Breast epithelium (tissue), 4 donors: ENCODE measurements at regions not wholly inside any gene's neighbourhood (a gene's known extent, or its start where the extent isn't known, plus 50 kb on each side); places are given as distances from the start of the nearest gene placed in this dataset.

ENCODE experiments used
- DNase-seq, 2 donors: peaks; one replicate each; pipeline ENCODE4 v3.0.0-alpha.2; 2019; ENCODE audit warnings: low spot score in 2 of 2
- H3K27ac ChIP-seq, 2 donors: fragments of 200-600 bp; sonication (generic) in 1 of 2; one replicate each; pipeline ENCODE4 v1.5.1; 2016 to 2019; ENCODE audit warnings: mild to moderate bottlenecking in 1 of 2
- H3K27me3 ChIP-seq, 2 donors: fragments of 200-600 bp; sonication (generic) in 1 of 2; one replicate each; pipeline versions ENCODE4 v1.5.1 to v1.6.0; 2017 to 2019; ENCODE audit warnings: control low read depth in 1 of 2, mild to moderate bottlenecking in 1 of 2
- H3K36me3 ChIP-seq: fragments of 200-600 bp; one replicate; pipeline ENCODE4 v1.5.1; 2019
- H3K4me1 ChIP-seq, 2 donors: fragments of 200-600 bp; sonication (generic); one replicate each; pipeline ENCODE4 v1.5.1; 2016 to 2019; ENCODE audit warnings: control low read depth in 1 of 2
- H3K4me3 ChIP-seq, 3 donors: fragments of 200-600 bp; sonication (generic); 1 replicate in 2 of 3; 2 replicates in 1 of 3; pipeline ENCODE4 v1.5.1; 2016 to 2019; ENCODE audit warnings: mild to moderate bottlenecking in 3 of 3, moderate library complexity in 2 of 3
- H3K9me3 ChIP-seq, 2 donors: fragments of 200-600 bp; sonication (generic) in 1 of 2; one replicate each; pipeline ENCODE4 v1.5.1; 2016 to 2019; ENCODE audit warnings: control low read depth in 1 of 2
- POLR2A ChIP-seq: fragments of 450-650 bp; IDR thresholded peaks from one replicate; pipeline ENCODE4 v1.6.1; 2016; ENCODE audit warnings: antibody characterized with exemption, mild to moderate bottlenecking, moderate library complexity
- POLR2AphosphoS5 ChIP-seq, 3 donors: sonication (generic); formaldehyde crosslinking; IDR thresholded peaks; one replicate each; pipeline ENCODE4 v1.6.1; 2017; ENCODE audit warnings: antibody characterized with exemption in 3 of 3
- intact Hi-C: fragments of 100-400 bp; cut with DNase I; formaldehyde crosslinking; loops from one replicate; pipeline ENCODE4 v1.15.1; 2023; ENCODE audit warnings: low total_unique reads
- TF ChIP-seq, protein P1 (sequence below), 3 donors: fragments of 450-650 bp; IDR thresholded peaks; one replicate each; pipeline ENCODE4 v1.5.1; 2016 to 2017; ENCODE audit warnings: antibody characterized with exemption in 3 of 3, mild to moderate bottlenecking in 3 of 3, moderate library complexity in 3 of 3

DNA sequence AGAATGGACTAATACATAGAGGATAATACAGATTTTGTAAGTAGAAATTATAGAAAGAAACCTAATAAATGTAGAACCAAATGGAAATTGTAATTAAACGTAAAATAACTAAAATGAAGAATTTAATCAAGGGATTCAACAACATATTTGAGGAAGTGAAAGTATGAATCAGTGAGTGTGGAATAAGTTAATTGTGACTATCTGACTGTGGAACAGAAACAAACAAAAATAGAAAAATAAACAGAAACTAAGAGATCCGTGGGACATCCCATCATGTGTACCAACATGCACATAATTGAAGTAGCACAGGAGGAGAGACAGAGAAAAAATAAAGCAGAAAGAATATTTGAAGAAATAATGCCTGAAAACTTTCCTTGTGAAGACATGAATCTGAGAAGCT, 208.6 kb upstream of the TACR3 start:
- DNase-seq = no peak
- Histone ChIP-seq H3K36me3 (no peaks in the 10 kb centered on the region), H3K27ac (no peak overlapping the region), H3K4me3 (no peak overlapping the region), H3K27me3 (no peaks in the 10 kb centered on the region), H3K4me1 (no peaks in the 10 kb centered on the region), H3K9me3 (no peaks in the 10 kb centered on the region)
- intact Hi-C loops = no loop called here
- TF ChIP-seq POLR2A (no peak), POLR2AphosphoS5 (IDR thresholded peaks at IDR 0.05) (no peak)
- TF ChIP-seq, protein P1, sequence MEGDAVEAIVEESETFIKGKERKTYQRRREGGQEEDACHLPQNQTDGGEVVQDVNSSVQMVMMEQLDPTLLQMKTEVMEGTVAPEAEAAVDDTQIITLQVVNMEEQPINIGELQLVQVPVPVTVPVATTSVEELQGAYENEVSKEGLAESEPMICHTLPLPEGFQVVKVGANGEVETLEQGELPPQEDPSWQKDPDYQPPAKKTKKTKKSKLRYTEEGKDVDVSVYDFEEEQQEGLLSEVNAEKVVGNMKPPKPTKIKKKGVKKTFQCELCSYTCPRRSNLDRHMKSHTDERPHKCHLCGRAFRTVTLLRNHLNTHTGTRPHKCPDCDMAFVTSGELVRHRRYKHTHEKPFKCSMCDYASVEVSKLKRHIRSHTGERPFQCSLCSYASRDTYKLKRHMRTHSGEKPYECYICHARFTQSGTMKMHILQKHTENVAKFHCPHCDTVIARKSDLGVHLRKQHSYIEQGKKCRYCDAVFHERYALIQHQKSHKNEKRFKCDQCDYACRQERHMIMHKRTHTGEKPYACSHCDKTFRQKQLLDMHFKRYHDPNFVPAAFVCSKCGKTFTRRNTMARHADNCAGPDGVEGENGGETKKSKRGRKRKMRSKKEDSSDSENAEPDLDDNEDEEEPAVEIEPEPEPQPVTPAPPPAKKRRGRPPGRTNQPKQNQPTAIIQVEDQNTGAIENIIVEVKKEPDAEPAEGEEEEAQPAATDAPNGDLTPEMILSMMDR (IDR thresholded peaks at IDR 0.05) = no peak

DNA sequence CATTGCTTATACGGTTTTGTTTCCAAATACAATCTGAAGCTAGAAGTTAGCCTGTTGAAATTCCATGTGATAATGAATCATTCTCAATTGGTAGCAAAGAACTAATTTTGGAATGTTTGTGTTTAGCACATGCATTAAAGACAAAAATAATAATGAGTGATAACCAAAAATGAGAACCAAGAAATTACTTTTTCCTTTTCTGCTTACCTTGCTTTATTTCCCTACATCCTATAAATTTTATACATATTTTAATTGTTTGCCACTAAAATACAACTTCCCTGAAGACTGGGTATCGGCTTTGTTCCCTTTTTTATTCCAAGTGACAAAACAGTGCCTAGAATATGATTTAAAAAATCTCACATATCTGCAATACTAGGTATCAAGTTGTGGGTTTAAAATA, 203.8 kb upstream of the TACR3 start:
- DNase-seq = no peak
- TF ChIP-seq, protein P1 (IDR thresholded peaks at IDR 0.05) = no peak
- no peak for TF ChIP-seq POLR2A
- no peak for TF ChIP-seq POLR2AphosphoS5 (IDR thresholded peaks at IDR 0.05)
- no peaks in the 10 kb centered on the region for H3K36me3 ChIP-seq
- H3K9me3 ChIP-seq = no peaks in the 10 kb centered on the region
- H3K27ac ChIP-seq = no peak overlapping the region
- H3K27me3 ChIP-seq = no peaks in the 10 kb centered on the region
- H3K4me3 ChIP-seq = no peak overlapping the region
- intact Hi-C loops = no loop called here
- no peaks in the 10 kb centered on the region for H3K4me1 ChIP-seq

DNA sequence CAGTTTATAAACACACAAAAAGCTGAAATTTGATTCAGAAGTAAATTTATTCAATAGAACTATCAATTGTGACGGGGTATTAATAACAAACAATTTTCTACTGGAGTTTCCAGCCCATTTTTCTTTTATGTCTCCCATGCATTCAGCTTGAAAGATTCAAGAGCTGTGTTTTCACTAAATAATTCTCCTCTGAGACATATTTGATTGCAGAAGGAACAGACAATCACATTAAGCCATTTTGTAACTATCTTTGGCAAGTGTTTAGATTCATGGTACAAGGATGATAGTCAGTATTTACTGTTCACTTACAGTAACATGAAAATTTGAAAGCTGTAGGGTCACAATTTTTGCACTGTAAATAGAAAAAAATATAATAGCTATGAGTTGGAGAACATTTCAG, 198.4 kb upstream of the TACR3 start:
- H3K27ac ChIP-seq = no peak overlapping the region
- no peaks in the 10 kb centered on the region for H3K27me3 ChIP-seq
- no peaks in the 10 kb centered on the region for H3K4me1 ChIP-seq
- TF ChIP-seq, protein P1 (IDR thresholded peaks at IDR 0.05) = no peak
- TF ChIP-seq POLR2AphosphoS5 (IDR thresholded peaks at IDR 0.05) (no peak), POLR2A (no peak)
- no peak overlapping the region for H3K4me3 ChIP-seq
- intact Hi-C loops = no loop called here
- no peaks in the 10 kb centered on the region for H3K9me3 ChIP-seq
- no peaks in the 10 kb centered on the region for H3K36me3 ChIP-seq
- no peak for DNase-seq

DNA sequence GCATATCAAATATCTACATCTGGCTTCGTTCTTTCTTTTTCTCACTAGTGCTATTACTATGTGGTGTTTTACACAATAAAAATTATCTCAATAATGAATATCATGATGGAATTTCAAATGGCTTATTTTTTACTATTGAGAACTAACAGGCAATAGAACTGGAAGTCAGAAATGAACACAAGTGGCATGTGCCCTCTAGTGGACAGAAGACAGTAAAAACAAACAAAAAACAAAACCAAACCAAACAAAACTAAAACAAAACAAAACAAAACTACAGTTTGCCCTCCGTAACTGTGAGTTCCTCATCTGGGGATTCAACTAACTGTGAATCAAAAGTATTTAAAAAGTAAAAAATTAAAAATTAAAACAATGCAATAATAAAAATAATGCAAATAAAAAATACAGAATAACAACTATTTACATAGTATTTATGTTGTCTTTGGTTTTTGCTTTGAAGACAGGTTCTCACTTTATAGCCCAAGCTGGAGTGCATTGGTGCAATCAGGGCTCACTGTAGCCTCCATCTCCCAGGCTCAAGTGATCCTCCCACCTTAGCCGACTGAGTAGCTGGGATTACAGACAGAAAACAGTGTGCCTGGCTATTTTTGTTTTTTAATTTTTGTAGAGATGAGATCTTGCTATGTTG, 195.6 kb upstream of the TACR3 start:
- H3K27ac ChIP-seq = no peak overlapping the region
- intact Hi-C loops = no loop called here

DNA sequence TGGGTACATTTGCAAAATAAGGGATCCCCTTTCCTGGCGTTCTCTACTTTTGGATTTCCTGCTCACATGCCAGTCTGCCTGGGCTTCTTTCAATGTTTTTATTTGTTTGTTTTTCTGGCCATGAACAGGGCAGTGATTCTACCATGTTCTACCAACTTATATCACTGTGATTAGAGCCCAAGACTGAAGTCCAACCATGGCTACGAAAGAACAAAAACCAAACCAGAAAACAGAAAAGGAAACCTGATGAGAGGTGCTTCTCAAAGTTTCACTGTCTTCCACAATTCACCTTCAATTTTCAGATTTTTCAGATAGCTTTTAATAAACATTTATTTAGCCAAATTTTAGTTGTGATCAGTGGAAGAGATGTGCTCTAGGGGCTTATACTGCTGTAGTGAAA, 187.6 kb upstream of the TACR3 start:
- DNase-seq = no peak
- Histone ChIP-seq H3K27ac (no peak overlapping the region), H3K27me3 (no peaks in the 10 kb centered on the region), H3K4me1 (no peaks in the 10 kb centered on the region), H3K36me3 (no peaks in the 10 kb centered on the region), H3K4me3 (no peak overlapping the region), H3K9me3 (no peaks in the 10 kb centered on the region)
- TF ChIP-seq POLR2A = no peak
- TF ChIP-seq, protein P1 (IDR thresholded peaks at IDR 0.05) = no peak
- TF ChIP-seq POLR2AphosphoS5 (IDR thresholded peaks at IDR 0.05) = no peak
- intact Hi-C loops = no loop called here

More for the DNA sequence above, 195.6 kb upstream of the TACR3 start:
- TF ChIP-seq, protein P1 (IDR thresholded peaks at IDR 0.05) = peak in 1 of 3 donors; percentile 33
- no peak for TF ChIP-seq POLR2A
- Histone ChIP-seq H3K9me3 (no peaks in the 10 kb centered on the region), H3K4me1 (no peaks in the 10 kb centered on the region), H3K36me3 (no peaks in the 10 kb centered on the region), H3K4me3 (no peak overlapping the region), H3K27me3 (no peaks in the 10 kb centered on the region)
- DNase-seq = no peak
